GM23338 (cell line): ENCODE measurements at regions not wholly inside any gene's neighbourhood (a gene's known extent, or its start where the extent isn't known, plus 50 kb on each side); places are given as distances from the start of the nearest gene placed in this dataset.

ENCODE experiments used
- ATAC-seq: fragments of 200-7000 bp; cut with Tn5 transposase; 3 replicates; pipeline ENCODE4 v1.9.1; 2020
- DNase-seq: peaks from one replicate; pipeline ENCODE4 v3.0.0-alpha.2; 2015; ENCODE audit warnings: low spot score
- H2AFZ ChIP-seq: fragments of 200-600 bp; sonication (generic); 2 replicates; pipeline ENCODE4 v1.8.0; 2016; ENCODE audit warnings: antibody characterized with exemption, mild to moderate bottlenecking, moderate library complexity
- H3F3A ChIP-seq: fragments of 200-600 bp; sonication (generic); replicated peaks from 2 replicates; pipeline ENCODE4 v1.8.0; 2017; ENCODE audit warnings: antibody characterized with exemption, mixed run types, low read depth
- H3K27ac ChIP-seq: fragments of 200-600 bp; sonication (generic); 2 replicates; pipeline ENCODE4 v1.6.1; 2016; ENCODE audit warnings: low read depth
- H3K27me3 ChIP-seq: fragments of 200-600 bp; sonication (generic); 2 replicates; pipeline ENCODE4 v1.8.0; 2016; ENCODE audit warnings: mild to moderate bottlenecking, mixed run types, moderate library complexity; ENCODE audit not compliant: insufficient read depth
- H3K36me3 ChIP-seq: fragments of 200-600 bp; sonication (generic); 2 replicates; pipeline ENCODE4 v1.8.0; 2016; ENCODE audit warnings: mild to moderate bottlenecking; ENCODE audit not compliant: insufficient read depth
- H3K4me1 ChIP-seq: fragments of 200-600 bp; sonication (generic); 2 replicates; pipeline ENCODE4 v1.8.0; 2016; ENCODE audit warnings: mild to moderate bottlenecking, moderate library complexity; ENCODE audit not compliant: insufficient read depth
- H3K4me2 ChIP-seq: fragments of 200-600 bp; sonication (generic); 2 replicates; pipeline ENCODE4 v1.7.1; 2017; ENCODE audit warnings: mixed run types
- H3K4me3 ChIP-seq: fragments of 200-600 bp; sonication (generic); 2 replicates; pipeline ENCODE4 v1.6.1; 2016; ENCODE audit warnings: mixed run types
- H3K79me2 ChIP-seq: fragments of 200-600 bp; sonication (generic); replicated peaks from 2 replicates; pipeline ENCODE4 v1.8.0; 2017; ENCODE audit warnings: mild to moderate bottlenecking; ENCODE audit not compliant: insufficient read depth
- H3K9me2 ChIP-seq: fragments of 200-600 bp; sonication (generic); 2 replicates; pipeline ENCODE4 v1.8.0; 2017; ENCODE audit not compliant: insufficient read depth
- H4K20me1 ChIP-seq: fragments of 200-600 bp; sonication (generic); replicated peaks from 2 replicates; pipeline ENCODE4 v1.8.0; 2017; ENCODE audit warnings: mild to moderate bottlenecking; ENCODE audit not compliant: insufficient read depth
- H3K27ac Mint-ChIP-seq: 2 replicates; pipeline ENCODE4 v1.8.0; 2020; ENCODE audit warnings: inconsistent platforms, mild to moderate bottlenecking, moderate library complexity, mixed read lengths
- H3K27me3 Mint-ChIP-seq: 3 replicates; pipeline ENCODE4 v1.8.0; 2022; ENCODE audit warnings: low read depth, mild to moderate bottlenecking, moderate library complexity, mixed read lengths, inconsistent platforms; ENCODE audit not compliant: insufficient read depth, poor library complexity
- H3K36me3 Mint-ChIP-seq: 3 replicates; pipeline ENCODE4 v1.8.0; 2021; ENCODE audit warnings: low read depth, mild to moderate bottlenecking, inconsistent platforms, moderate library complexity, mixed read lengths
- H3K4me1 Mint-ChIP-seq: 3 replicates; pipeline ENCODE4 v1.8.0; 2020; ENCODE audit warnings: mild to moderate bottlenecking, inconsistent platforms, mixed read lengths
- H3K4me3 Mint-ChIP-seq: 3 replicates; pipeline ENCODE4 v1.8.0; 2021; ENCODE audit warnings: moderate library complexity, mild to moderate bottlenecking, inconsistent platforms, mixed read lengths
- H3K9me3 Mint-ChIP-seq: 3 replicates; pipeline ENCODE4 v1.8.0; 2020; ENCODE audit warnings: moderate library complexity, mild to moderate bottlenecking, inconsistent platforms, mixed read lengths
- CREB1 ChIP-seq: fragments of 250-450 bp; sonication (Bioruptor Pico); IDR thresholded peaks from 2 replicates; pipeline ENCODE4 v1.5.0; 2020; ENCODE audit warnings: low read depth, mild to moderate bottlenecking, moderate library complexity
- EZH2 ChIP-seq: fragments of 200-600 bp; sonication (generic); IDR thresholded peaks from one replicate; pipeline ENCODE4 v1.8.0; 2017; ENCODE audit warnings: antibody characterized with exemption, mild to moderate bottlenecking, low read depth; ENCODE audit not compliant: unreplicated experiment
- EZH2phosphoT487 ChIP-seq: fragments of 200-600 bp; sonication (generic); IDR thresholded peaks from one replicate; pipeline ENCODE4 v1.8.1; 2018; ENCODE audit warnings: antibody characterized with exemption; ENCODE audit not compliant: unreplicated experiment
- NANOG ChIP-seq: IDR thresholded peaks from 2 replicates; pipeline ENCODE4 v1.6.1; 2016; ENCODE audit warnings: antibody characterized with exemption, borderline replicate concordance
- STAT1 ChIP-seq: IDR thresholded peaks from one replicate; pipeline ENCODE4 v1.6.1; 2016; ENCODE audit warnings: antibody characterized with exemption; ENCODE audit not compliant: unreplicated experiment
- ZNF114 ChIP-seq: fragments of 250-450 bp; sonication (Bioruptor Pico); IDR thresholded peaks from 2 replicates; pipeline ENCODE4 v1.5.0; 2020; ENCODE audit warnings: mild to moderate bottlenecking, moderate library complexity
- ZNF331 ChIP-seq: fragments of 250-450 bp; sonication (Bioruptor Pico); IDR thresholded peaks from 2 replicates; pipeline ENCODE4 v1.5.0; 2020; ENCODE audit warnings: low read depth, mild to moderate bottlenecking, moderate library complexity
- TF ChIP-seq, protein P1 (sequence below): fragments of 250-450 bp; sonication (Bioruptor Pico); IDR thresholded peaks from 2 replicates; pipeline ENCODE4 v1.5.0; 2020; ENCODE audit warnings: mild to moderate bottlenecking, moderate library complexity
- TF ChIP-seq, protein P2 (sequence below): IDR thresholded peaks from one replicate; pipeline ENCODE4 v1.6.1; 2018; ENCODE audit warnings: antibody characterized with exemption; ENCODE audit not compliant: unreplicated experiment
- TF ChIP-seq, protein P3 (sequence below), 2 experiments: fragments of 200-600 bp in 1 of 2; sonication (generic) in 1 of 2; conservative IDR thresholded peaks; 2 replicates each; pipeline versions ENCODE4 v1.5.1 to v1.6.1; 2016 to 2017; ENCODE audit warnings: antibody characterized with exemption in 2 of 2, low read depth in 2 of 2, mild to moderate bottlenecking in 2 of 2, moderate library complexity in 1 of 2

DNA sequence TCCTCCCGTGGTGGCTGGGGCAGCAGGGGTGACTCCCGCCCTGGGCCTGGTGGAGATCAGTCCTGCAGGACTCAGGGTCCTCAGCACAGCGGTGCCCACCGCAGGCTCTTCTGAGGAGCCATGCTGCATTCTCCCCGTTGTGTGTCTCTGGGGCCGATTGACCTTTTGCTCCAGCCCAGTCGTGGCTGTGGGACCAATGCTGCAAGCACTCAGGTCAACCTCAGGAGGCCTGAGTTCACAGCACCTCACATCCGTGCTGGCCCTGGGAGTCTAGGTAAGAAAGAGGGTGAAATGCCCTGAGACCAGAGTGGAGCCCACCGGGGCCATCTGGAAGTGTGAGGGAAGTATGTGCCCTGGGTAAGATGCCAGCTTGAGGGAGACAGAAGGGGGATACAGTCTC lies 316.1 kb upstream of the B3GAT1 start:
- H3K27ac Mint-ChIP-seq, result no peak overlapping the region
- no peak overlapping the region for H3K4me2 ChIP-seq
- no peak for ATAC-seq

DNA sequence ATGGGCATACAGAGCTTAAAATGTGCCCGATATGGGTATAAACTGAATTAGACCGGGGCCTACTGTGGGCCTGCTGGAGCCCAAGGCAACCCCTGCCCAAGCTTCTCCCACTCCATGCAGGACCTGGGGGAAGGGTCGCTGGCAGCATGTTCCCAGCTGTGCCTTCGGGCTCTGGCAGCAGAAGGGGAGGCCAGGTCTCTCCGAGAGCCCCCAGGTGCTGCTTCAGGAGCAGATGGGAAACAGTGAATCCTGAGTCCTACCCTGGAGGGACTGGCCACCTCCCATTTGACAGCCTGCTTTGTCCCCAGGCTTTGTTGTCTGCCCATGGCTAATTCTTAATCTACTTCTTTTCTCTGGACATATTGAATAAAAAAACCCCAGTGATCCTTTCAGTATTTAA lies 315.6 kb upstream of the B3GAT1 start:
- Mint-ChIP-seq H3K9me3 (no peaks in the 10 kb centered on the region), H3K27ac (no peak overlapping the region), H3K4me1 (peaks cover 62% of the 10 kb centered on the region)
- no peak for TF ChIP-seq EZH2phosphoT487
- TF ChIP-seq, protein P1, sequence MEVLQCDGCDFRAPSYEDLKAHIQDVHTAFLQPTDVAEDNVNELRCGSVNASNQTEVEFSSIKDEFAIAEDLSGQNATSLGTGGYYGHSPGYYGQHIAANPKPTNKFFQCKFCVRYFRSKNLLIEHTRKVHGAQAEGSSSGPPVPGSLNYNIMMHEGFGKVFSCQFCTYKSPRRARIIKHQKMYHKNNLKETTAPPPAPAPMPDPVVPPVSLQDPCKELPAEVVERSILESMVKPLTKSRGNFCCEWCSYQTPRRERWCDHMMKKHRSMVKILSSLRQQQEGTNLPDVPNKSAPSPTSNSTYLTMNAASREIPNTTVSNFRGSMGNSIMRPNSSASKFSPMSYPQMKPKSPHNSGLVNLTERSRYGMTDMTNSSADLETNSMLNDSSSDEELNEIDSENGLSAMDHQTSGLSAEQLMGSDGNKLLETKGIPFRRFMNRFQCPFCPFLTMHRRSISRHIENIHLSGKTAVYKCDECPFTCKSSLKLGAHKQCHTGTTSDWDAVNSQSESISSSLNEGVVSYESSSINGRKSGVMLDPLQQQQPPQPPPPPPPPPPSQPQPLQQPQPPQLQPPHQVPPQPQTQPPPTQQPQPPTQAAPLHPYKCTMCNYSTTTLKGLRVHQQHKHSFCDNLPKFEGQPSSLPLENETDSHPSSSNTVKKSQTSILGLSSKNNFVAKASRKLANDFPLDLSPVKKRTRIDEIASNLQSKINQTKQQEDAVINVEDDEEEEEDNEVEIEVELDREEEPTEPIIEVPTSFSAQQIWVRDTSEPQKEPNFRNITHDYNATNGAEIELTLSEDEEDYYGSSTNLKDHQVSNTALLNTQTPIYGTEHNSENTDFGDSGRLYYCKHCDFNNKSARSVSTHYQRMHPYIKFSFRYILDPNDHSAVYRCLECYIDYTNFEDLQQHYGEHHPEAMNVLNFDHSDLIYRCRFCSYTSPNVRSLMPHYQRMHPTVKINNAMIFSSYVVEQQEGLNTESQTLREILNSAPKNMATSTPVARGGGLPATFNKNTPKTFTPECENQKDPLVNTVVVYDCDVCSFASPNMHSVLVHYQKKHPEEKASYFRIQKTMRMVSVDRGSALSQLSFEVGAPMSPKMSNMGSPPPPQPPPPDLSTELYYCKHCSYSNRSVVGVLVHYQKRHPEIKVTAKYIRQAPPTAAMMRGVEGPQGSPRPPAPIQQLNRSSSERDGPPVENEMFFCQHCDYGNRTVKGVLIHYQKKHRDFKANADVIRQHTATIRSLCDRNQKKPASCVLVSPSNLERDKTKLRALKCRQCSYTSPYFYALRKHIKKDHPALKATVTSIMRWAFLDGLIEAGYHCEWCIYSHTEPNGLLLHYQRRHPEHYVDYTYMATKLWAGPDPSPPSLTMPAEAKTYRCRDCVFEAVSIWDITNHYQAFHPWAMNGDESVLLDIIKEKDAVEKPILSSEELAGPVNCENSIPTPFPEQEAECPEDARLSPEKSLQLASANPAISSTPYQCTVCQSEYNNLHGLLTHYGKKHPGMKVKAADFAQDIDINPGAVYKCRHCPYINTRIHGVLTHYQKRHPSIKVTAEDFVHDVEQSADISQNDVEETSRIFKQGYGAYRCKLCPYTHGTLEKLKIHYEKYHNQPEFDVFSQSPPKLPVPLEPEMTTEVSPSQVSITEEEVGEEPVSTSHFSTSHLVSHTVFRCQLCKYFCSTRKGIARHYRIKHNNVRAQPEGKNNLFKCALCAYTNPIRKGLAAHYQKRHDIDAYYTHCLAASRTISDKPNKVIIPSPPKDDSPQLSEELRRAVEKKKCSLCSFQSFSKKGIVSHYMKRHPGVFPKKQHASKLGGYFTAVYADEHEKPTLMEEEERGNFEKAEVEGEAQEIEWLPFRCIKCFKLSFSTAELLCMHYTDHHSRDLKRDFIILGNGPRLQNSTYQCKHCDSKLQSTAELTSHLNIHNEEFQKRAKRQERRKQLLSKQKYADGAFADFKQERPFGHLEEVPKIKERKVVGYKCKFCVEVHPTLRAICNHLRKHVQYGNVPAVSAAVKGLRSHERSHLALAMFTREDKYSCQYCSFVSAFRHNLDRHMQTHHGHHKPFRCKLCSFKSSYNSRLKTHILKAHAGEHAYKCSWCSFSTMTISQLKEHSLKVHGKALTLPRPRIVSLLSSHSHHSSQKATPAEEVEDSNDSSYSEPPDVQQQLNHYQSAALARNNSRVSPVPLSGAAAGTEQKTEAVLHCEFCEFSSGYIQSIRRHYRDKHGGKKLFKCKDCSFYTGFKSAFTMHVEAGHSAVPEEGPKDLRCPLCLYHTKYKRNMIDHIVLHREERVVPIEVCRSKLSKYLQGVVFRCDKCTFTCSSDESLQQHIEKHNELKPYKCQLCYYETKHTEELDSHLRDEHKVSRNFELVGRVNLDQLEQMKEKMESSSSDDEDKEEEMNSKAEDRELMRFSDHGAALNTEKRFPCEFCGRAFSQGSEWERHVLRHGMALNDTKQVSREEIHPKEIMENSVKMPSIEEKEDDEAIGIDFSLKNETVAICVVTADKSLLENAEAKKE (CRISPR knock-in tag), result no peak
- TF ChIP-seq, protein P2, sequence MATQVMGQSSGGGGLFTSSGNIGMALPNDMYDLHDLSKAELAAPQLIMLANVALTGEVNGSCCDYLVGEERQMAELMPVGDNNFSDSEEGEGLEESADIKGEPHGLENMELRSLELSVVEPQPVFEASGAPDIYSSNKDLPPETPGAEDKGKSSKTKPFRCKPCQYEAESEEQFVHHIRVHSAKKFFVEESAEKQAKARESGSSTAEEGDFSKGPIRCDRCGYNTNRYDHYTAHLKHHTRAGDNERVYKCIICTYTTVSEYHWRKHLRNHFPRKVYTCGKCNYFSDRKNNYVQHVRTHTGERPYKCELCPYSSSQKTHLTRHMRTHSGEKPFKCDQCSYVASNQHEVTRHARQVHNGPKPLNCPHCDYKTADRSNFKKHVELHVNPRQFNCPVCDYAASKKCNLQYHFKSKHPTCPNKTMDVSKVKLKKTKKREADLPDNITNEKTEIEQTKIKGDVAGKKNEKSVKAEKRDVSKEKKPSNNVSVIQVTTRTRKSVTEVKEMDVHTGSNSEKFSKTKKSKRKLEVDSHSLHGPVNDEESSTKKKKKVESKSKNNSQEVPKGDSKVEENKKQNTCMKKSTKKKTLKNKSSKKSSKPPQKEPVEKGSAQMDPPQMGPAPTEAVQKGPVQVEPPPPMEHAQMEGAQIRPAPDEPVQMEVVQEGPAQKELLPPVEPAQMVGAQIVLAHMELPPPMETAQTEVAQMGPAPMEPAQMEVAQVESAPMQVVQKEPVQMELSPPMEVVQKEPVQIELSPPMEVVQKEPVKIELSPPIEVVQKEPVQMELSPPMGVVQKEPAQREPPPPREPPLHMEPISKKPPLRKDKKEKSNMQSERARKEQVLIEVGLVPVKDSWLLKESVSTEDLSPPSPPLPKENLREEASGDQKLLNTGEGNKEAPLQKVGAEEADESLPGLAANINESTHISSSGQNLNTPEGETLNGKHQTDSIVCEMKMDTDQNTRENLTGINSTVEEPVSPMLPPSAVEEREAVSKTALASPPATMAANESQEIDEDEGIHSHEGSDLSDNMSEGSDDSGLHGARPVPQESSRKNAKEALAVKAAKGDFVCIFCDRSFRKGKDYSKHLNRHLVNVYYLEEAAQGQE, result no peak
- no peak for TF ChIP-seq STAT1
- no peak for TF ChIP-seq EZH2
- TF ChIP-seq ZNF331 (CRISPR knock-in tag), result no peak
- no peak for TF ChIP-seq CREB1 (CRISPR knock-in tag)
- no peak for TF ChIP-seq NANOG

More for the DNA sequence above, 316.1 kb upstream of the B3GAT1 start:
- no peak overlapping the region for H3K27ac ChIP-seq
- 0 out of 2 replicates have a peak, but pooled peaks cover 3% of the 10 kb centered on the region for H3F3A ChIP-seq
- TF ChIP-seq EZH2 (no peak), ZNF114 (CRISPR knock-in tag) (no peak)
- TF ChIP-seq, protein P3, sequence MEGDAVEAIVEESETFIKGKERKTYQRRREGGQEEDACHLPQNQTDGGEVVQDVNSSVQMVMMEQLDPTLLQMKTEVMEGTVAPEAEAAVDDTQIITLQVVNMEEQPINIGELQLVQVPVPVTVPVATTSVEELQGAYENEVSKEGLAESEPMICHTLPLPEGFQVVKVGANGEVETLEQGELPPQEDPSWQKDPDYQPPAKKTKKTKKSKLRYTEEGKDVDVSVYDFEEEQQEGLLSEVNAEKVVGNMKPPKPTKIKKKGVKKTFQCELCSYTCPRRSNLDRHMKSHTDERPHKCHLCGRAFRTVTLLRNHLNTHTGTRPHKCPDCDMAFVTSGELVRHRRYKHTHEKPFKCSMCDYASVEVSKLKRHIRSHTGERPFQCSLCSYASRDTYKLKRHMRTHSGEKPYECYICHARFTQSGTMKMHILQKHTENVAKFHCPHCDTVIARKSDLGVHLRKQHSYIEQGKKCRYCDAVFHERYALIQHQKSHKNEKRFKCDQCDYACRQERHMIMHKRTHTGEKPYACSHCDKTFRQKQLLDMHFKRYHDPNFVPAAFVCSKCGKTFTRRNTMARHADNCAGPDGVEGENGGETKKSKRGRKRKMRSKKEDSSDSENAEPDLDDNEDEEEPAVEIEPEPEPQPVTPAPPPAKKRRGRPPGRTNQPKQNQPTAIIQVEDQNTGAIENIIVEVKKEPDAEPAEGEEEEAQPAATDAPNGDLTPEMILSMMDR (conservative IDR thresholded peaks at IDR 0.05; ENCODE audit: low read depth in 2 of 2), result no peak
- Mint-ChIP-seq H3K4me1 (peaks cover 65% of the 10 kb centered on the region), H3K27me3 (peaks cover 16% of the 10 kb centered on the region), H3K36me3 (no peaks in the 10 kb centered on the region), H3K9me3 (no peaks in the 10 kb centered on the region), H3K4me3 (no peak overlapping the region)
- H3K9me2 ChIP-seq, result no peaks in the 10 kb centered on the region
- peaks cover 20% of the 10 kb centered on the region for H3K4me1 ChIP-seq
- no peaks in the 10 kb centered on the region for H3K79me2 ChIP-seq
- H4K20me1 ChIP-seq, result no peaks in the 10 kb centered on the region
- no peaks in the 10 kb centered on the region for H3K36me3 ChIP-seq
- no peaks in the 10 kb centered on the region for H3K27me3 ChIP-seq
- no peak for DNase-seq
- H3K4me3 ChIP-seq, result no peak overlapping the region
- H2AFZ ChIP-seq, result no peak overlapping the region

More for the DNA sequence above, 315.6 kb upstream of the B3GAT1 start:
- H3K27me3 Mint-ChIP-seq, result peaks cover 16% of the 10 kb centered on the region
- H3K4me3 ChIP-seq, result no peak overlapping the region
- H3K79me2 ChIP-seq, result no peaks in the 10 kb centered on the region
- H3K4me2 ChIP-seq, result no peak overlapping the region
- 0 out of 2 replicates have a peak, but pooled peaks cover 3% of the 10 kb centered on the region for H3F3A ChIP-seq
- H3K4me3 Mint-ChIP-seq, result no peak overlapping the region
- H3K27me3 ChIP-seq, result no peaks in the 10 kb centered on the region
- DNase-seq, result no peak
- peaks cover 20% of the 10 kb centered on the region for H3K4me1 ChIP-seq
- ATAC-seq, result no peak
- no peak overlapping the region for H2AFZ ChIP-seq
- no peaks in the 10 kb centered on the region for H3K36me3 ChIP-seq
- no peaks in the 10 kb centered on the region for H3K36me3 Mint-ChIP-seq
- no peak overlapping the region for H3K27ac ChIP-seq
- no peaks in the 10 kb centered on the region for H3K9me2 ChIP-seq
- H4K20me1 ChIP-seq, result no peaks in the 10 kb centered on the region
